ENCODE measurements at regions not wholly inside any gene's neighbourhood (a gene's known extent, or its start where the extent isn't known, plus 50 kb on each side); places are given as distances from the start of the nearest gene placed in this dataset.
A peak's percentile ranks its signal among the peaks of the same experiment; 100 is the strongest.

GRCh38 chr4:126046081-126046614, 731.4 kb downstream of the FAT4 start:
- DNase-seq (ENCODE audit: low read depth): no peak

GRCh38 chr4:126047114-126047513, 732.4 kb downstream of the FAT4 start:
- no peak for DNase-seq (ENCODE audit: low read depth)

- DNase-seq (ENCODE audit: low read depth): peak; percentile 48
Measured at GRCh38 chr4:126051689-126052424, 737.1 kb downstream of the FAT4 start.

- no peak for DNase-seq (ENCODE audit: low read depth)
Measured at GRCh38 chr4:126056116-126056650, 741.4 kb downstream of the FAT4 start.

GRCh38 chr4:126057371-126057770, 742.6 kb downstream of the FAT4 start:
- DNase-seq (ENCODE audit: low read depth): no peak

DNA sequence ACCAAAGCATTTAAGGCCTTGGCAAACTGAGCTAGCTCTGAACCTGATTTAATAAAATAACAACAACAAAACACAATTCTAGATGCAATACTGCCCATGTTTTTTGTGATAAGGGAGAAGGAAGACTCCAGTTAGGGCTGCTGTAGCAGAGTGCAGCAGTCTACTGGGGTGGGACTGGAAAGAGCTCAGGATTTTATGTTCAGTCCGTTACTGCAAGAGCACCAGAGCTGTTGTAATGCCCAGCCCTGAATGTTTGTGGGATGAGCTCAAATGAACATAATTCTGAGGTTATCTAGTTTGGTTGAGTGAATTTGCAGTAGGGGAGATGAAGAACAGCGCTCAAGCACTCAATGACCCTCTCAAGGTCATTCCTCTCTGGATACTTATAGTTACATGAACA, 743.8 kb downstream of the FAT4 start:
- no peak for DNase-seq (ENCODE audit: low read depth)

DNA sequence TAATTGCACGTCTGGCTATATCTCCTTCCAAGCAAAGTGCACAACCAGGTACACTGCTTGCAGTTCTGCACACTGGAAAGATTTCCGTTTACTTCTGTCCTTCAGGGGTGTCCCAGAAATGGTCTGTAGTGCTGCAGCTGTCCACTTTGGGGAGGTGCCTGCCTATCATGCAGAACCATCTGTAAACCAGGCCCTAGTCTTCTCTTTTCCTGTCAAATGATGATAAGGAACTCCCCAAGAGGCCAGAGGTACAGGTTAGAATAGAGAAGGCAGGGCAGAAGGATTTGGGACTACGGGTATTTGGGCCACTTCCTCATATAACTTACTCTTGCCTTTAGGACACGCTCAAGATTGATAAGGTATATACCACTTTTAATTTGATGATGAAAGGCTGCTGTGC, 746.9 kb downstream of the FAT4 start:
- DNase-seq (ENCODE audit: low read depth): no peak

GRCh38 chr4:126065016-126065415, 750.3 kb downstream of the FAT4 start:
- DNase-seq (ENCODE audit: low read depth): no peak

DNA sequence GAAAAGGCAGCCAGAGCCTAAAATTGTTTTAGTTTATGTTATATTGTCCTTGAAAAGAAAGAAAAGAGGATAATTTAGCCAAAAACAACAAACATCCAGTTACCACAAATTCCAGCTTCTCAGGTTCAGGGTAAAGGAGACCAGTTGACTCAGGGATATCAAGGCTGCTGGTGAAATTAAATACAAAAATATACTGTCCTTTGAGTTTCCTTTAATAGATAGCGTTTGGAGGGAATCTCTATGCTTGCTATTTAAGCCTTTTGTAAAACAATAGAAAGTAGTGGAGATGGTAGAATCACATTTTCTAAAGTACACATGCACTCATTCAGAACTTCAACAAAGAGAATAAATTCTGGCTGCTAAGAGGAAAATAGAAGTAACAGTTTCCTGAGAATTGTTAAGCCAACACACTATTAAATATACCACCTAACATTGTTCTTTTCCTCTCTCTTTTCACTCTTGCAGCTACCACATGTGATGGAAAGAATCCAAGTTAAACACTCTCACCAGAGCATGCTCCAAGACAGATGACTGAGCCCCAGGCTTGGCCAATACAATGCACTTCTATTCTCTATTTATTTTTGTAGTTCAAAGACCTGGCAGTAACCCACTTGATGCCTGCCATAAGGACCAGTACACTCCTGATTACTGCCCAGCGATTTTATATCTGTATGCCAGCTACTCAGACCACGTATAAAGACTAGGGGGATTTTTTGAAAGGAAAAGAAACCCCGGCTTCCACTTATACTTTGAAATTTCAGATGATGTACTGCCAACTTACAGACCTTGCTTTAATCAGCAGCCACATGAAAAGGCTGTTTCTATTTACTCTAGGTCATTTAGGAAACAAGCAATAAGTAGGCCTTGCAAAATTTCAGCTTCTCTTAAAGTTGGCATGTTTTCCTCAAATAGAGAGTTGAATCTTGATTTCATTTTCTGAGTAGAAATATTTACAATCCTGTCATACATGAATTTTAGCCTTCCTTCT, 756.9 kb downstream of the FAT4 start:
- DNase-seq (ENCODE audit: low read depth): no peak

DNA sequence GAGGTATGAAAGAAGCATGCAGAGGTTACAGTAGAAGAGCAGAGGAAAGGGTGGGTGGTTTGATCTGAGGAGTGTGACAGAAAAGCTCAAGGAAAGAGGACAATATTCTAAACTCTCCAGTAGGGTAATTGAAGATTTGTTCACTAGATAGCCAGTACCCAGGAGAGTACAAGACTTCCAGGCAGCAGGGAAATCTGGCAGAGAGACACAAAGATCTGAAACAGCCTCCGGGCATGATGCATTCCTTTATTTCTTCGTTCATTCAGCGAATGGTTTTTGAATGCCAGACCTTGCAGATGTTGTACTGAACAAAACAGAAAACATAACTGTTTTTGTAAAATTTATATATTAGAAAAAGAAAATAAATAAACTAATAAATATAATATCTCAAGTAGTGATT, 766.6 kb downstream of the FAT4 start:
- peak; percentile 9 for DNase-seq (ENCODE audit: low read depth)

DNA sequence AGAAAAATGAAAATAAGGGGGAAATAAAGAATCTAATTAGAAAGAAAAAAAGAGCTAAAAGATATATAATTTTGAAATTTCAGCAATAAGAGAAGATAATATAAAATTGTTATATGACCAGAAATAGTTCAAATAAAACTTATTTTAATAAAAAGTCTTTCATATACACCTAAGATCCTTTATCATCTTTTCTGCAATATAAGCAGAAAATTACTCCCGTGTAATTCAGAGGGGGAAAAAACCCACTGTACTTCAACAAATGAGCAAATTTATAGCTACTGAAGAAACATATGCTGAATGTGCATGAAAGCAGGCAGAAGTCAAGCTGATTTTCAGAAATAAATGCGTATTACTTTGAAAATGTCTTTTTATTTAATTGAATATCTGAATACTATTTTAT, 771.3 kb downstream of the FAT4 start:
- no peak for DNase-seq (ENCODE audit: low read depth)

DNA sequence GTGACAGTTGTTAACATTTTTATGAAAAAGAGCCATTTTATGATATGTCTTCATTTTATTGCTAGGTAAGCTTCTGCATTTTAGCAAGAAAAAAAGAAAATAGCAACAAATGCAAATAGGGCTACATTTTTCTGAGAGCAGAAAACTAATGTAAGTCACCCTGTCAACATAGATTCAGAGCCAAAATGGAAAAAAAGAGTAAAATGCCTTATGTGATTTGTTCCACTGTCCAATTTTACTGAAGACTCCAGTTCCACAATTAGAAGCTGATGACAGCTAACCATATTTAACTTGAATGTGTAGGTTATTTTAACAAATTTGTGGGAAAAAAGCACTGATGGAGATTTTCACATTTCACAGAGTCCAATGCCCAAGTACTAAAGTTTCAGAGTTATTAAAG, 772.3 kb downstream of the FAT4 start:
- DNase-seq (ENCODE audit: low read depth): no peak

DNA sequence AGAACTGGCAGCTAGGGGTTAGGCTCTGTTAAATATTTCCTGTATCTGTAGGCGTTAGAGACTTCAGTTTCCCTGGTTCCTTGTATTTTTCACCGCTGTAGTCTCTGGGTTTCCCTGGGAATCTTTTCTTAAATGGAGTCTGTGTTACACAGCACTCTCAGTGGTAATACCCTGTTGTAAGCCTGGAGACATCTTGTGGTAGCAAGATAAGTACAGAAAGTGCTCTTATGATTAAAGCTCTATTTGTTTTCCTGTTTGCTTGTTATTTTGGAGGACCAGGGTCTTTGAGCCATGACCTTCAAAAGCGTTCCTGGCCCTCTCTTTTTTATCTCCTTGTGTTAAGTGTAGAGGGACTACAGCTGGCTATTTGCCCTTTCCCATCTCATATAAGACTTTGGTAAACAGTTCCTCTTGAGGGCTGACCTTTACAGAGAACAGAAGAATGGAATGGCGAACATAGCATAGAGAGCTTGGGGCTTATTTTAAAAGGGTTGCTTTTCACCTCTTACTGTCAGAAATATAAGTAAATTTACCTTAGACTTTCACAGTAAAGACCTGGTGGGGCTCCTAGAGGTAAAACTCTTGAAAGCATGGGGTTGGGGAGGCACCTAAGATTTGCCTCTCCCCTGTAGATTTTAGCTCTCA, 782.5 kb downstream of the FAT4 start:
- no peak for DNase-seq (ENCODE audit: low read depth)

- DNase-seq (ENCODE audit: low read depth): no peak
Measured at GRCh38 chr4:126106658-126107057, 791.9 kb downstream of the FAT4 start.

DNA sequence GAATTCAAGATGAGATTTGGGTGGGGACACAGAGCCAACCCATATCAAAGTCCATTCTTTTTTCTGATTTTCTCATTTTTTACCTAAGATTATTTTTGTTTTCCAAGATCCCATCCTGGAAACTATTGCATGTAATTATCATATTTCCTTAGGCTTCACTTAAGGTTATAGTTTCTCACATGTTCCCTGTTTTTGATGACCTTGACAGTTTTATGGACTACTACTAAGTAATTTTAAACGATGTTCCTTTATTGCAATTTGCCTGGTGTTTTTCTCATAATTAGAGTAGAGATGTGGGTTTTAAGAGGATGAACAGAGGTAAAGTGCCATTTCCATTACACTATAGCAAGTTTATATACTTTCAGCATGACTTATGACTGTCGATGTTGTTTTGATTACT, 795.1 kb downstream of the FAT4 start:
- no peak for DNase-seq (ENCODE audit: low read depth)

DNA sequence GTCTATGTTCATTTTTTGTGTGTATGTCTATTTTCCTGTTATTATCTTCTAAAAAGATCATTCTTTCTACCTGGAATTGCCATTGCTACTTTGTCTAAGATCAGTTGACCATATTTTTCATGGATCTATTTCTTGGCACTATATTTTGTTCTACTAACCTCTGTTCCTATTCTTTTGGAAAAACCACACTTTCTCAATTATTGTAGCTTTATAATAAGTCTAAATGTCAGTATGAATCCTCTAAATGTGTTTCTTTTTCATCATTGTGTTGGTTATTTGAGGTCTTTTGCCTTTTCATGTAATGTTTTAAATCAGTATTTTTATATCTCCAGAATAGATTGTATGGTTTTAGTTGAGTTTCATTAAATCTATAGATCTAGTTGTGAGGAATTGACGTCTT, 798.3 kb downstream of the FAT4 start:
- DNase-seq (ENCODE audit: low read depth): no peak

GRCh38 chr4:126123611-126124325, 809.0 kb downstream of the FAT4 start:
- no peak for DNase-seq (ENCODE audit: low read depth)

DNA sequence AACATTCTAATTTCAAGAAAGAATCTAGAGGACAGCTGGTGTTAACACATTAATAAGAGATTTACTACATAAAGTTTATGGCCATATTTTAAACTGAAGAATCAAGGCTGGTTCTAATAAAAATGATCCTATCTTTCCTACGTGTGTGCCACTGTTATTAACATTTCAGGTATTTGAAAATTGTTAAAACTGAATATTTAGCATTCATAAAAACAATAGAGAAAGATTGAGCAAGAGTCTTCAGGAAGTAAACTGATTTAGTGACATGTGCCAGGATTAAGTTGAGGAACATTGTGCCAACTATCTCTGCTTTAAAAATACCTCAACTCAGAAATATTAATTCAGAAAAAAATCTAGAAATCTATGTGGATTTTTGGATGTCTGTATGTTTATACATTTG, 810.1 kb downstream of the FAT4 start:
- no peak for DNase-seq (ENCODE audit: low read depth)

DNA sequence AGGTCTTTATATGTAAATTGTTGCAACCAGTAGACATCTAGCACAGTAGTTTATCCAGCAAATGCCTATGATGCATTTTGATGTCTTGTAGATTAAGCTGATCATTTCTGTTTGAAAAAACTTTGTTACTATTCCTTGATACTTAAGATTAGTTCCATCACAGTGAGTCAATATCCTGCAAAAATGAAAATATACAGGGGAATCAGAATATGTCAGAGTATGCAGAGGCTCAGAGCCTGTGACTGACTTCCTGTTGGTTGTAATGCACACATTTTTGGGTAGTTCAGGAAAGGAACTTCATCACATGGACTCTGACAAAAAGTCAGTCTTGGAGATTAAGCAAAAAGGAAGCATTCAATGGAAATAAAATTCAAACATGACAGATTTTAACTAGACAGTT, 815.5 kb downstream of the FAT4 start:
- no peak for DNase-seq (ENCODE audit: low read depth)

DNA sequence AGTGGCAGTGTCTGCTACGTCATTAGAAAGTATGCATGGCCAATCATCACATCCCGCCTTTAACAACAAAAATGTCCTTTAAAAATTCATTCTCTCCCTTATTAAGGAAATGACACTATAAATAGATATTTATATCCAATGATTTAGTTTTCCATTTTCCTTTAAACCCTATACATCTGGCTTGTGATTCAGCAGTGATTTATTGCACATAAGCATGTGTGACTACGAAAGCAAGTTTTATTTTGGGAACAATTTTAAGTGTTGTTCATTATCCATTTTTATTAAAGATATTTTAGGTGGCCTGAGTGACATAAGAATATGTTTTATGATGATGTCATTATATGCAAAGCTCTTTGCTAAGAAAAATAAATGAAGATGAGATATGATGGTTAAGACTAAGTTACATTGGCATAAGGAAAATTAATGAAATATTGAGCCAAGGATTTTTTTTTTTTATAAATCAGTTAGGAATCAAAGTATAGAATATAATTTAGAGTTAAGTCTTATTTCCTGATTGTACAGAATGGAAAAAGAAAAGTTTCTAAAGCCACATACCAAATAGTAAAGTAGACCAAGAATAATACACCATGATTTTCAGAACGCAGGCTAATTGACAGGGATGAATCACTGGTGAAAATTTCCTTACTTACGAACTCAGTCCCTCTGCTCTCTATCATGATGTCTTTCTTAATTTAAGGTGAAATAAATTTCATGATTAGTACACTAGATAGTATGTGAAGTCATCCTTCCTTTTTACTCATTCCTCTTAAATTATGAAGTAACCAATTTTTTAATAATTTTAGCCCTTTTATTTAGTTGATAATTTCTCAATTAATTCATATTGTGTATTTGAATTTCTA, 822.4 kb downstream of the FAT4 start:
- DNase-seq (ENCODE audit: low read depth): no peak

DNA sequence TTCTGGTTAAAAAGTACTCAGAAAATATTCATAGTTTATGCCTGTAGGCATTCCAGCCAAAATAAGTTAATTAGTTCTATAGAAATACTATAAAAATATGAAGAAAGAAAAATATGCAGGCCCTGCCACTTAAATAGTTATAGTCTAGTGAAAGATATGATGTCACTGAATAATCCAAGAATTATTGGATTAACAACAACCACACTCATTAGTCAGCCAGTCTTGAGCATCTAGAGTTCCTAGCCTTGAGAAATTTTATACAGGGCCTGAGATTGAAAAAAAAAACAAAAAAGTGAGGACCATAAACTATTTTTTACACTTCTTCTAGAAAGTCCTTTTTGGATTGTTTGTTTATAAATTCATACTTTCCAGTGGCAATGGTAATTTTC, 823.0 kb downstream of the FAT4 start:
- DNase-seq (ENCODE audit: low read depth): no peak

Data from GM04504 (cell line).